NCI-H1105 (cell line): ENCODE measurements at regions not wholly inside any gene's neighbourhood (a gene's known extent, or its start where the extent isn't known, plus 50 kb on each side); places are given as distances from the start of the nearest gene placed in this dataset.
A peak's percentile ranks its signal among the peaks of the same experiment; 100 is the strongest.
"Not testable (repeated sequence)": the region's sequence is repeated elsewhere in the genome, so short reads cannot be mapped to it uniquely, and the experiment has no call there.

Source experiments
- DNase-seq: peaks from one replicate; lab custom pipeline; 2025; lab: John Stamatoyannopoulos, UW

DNA sequence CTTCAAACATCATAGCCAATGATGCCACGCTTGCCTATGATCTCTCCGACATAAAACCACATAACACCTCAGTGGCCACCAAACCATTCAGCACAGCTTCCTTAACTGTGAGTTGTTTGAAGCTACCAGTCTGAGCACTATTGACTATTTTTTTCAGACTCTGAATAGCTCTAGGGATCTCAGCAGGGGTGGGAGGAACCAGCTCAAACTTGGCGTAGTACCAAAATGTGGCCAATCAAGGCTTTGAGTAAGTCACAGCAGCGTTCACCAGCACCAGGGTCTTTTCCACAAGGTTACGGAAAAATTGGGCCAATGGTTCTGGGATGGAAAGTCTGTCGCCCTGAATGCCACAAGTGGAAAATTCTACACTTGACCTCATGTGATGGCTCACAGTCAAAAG lies 70.6 kb downstream of the SMPDL3A start:
- DNase-seq: no peak

DNA sequence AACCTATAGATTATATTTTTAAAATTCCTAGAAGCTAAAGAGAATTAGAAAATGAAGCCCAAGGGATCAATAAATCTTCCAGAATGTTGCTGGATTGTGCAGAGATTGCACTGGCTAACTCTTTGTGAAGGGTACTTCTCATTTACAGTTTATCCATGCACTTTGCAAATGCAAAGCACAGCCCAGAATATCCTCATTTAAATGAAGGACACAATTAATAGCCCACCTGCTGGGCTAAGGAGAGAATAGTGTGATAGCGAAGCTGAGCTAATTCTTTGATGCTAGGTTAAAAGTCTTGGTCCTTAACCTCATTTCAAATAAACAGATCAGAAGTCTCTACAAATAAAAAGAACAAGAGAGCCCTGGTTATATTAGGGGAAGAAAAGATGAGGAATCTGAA lies 72.5 kb downstream of the SMPDL3A start:
- DNase-seq: no peak

DNA sequence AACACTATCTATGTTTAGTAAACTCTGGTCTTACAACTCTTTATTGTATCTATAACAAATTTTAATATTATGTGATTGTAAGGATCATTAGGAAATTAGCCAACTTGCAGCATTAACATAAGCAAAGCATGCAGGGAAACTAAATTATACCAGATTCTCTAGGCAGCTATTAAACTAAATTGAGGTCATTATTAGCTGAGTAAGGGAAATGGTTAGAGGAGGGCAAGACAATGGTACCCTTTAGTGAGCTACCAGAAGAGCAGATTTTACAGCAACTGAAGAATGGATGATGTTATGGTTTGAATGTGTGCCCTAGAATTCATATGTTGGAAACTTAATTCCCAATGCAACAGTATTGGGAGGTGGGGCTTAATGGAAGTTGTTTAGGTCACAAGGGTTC lies 79.1 kb downstream of the SMPDL3A start:
- DNase-seq: no peak

DNA sequence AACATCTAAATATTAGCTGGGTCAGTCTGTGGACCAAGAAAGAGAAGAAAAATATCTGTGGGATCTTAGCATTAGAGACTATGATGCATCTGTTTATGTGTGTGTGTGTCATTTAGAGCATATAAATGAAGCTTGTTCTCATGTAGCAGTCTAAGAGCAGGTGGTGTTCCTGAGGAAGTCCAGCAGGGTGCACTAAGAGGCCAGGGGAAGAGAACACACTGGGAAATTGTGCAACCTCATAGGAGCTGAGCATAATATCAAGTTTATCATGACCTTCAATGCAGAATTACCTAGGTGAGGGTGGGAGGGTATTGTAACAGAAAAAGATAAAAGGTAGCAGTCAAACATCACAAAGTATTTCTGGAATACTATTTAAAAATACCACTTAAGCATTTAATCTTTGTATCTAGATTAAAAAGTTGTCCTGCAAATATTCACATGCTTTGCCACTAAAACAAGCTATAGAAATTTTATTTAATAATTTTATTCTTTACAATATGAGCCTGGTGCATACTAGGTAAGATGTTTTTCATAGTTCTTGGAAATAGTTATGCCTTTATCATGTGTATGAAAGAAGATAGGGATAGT lies 80.5 kb downstream of the SMPDL3A start:
- peak; percentile 71 for DNase-seq

DNA sequence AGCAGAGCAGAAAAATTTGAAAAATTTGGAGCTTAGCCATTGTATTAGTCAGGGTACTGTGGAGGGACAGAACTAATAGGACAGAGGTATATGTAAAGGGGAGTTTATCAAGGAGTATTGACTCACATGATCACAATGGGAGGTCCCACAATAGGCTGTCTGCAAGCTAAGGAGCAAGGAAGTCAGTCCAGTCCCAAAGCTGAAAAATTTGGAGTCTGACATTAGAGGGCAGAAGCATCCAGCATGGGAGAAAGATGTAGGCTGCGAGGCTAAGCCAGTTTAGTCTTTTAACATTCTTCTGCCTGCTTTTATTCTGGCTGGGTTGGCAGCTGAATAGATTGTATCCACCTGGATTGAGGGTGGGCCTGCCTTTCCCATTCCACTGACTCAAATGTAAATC lies 82.0 kb downstream of the SMPDL3A start:
- DNase-seq: no peak

DNA sequence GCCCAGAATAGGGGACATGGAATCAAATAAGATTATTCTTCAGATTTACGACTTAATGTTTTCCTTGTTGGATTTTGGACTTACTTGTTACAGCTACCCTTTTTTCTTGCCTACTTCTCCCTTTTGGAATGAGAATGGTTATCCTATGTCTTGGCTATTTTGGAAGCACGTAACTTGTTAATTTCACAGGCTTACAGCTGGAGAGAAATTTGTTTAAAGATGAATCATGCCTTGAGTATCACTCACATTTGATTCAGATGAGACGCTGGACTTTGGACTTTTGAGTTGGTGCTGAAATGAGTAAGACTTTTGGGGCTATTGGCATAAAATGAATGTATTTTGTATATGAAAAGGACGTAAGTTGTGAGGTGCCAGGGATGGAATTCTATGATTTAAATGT lies 83.3 kb downstream of the SMPDL3A start:
- no peak for DNase-seq

DNA sequence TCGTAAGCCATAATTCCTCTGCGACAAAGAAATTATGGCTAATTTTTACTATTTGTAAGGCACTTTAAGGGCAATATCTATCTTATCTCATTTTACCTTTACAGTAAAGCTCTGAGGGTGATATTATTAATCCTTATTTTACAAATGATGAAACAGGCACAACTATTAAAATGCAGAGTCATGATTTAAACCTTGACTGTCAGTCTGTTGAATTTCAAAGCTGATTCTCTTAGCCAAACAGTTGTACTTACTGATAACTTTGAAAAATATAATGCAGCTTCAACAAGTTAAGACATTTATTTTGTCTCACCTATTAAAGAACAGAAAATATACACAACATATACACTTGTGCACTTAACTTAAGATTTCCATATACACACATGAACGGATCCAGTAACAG lies 88.2 kb downstream of the SMPDL3A start:
- DNase-seq: no peak

DNA sequence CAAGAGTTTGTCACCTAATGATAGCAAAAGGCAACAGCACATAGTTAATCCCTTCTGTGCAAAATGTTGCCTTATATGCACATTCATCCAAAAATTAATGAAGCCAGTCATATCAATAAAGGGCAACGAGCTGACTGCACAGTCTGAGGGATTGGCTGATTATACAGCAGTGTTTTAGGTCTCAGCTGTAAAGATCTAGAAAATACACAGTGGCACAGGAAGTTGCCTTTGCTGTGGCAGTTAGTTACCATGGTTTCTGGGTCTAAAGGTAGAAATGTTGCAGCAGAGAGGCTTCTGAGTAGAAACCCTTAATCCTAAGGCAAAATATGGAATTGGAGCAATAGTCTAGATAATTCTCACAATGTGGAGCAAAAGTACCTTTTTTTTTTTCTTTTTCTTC lies 89.7 kb downstream of the SMPDL3A start:
- DNase-seq: no peak

DNA sequence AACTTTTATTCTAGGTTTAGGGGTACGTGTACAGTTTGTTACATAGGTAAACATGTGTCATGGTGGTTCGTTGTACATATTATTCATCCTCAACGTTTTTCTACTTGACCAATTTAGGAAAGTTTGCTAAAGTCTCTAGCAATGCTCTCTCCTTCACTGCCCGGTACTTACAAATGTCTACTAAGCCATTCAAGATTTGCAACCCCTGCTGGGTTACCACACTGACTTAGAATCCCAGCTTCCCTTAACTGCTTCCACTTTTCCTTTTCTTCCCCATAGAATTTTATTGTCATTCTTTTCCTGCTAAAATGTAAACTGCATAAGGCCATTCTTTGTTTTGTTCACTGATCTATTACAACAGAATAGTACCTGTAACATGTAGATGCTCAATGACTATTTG lies 97.4 kb downstream of the SMPDL3A start:
- no peak for DNase-seq

DNA sequence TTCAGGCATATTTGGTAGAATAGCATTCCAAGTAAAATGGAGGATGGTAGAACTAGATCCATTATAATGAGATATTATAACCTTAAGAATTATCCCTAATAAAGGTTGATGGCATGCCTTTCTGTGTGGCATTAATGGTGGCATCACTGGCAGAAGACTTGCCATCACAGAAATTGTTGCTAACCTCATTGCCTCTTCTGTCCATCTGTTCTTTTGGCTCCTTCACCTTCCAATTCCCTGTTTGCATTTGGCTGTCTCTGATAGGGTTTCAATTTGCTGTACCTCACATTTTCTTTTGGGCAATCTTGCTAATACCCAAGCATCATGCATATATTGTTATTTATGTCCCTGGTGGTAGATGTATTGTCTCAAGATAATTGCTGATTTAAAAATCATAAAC lies 98.9 kb downstream of the SMPDL3A start:
- DNase-seq: no peak

DNA sequence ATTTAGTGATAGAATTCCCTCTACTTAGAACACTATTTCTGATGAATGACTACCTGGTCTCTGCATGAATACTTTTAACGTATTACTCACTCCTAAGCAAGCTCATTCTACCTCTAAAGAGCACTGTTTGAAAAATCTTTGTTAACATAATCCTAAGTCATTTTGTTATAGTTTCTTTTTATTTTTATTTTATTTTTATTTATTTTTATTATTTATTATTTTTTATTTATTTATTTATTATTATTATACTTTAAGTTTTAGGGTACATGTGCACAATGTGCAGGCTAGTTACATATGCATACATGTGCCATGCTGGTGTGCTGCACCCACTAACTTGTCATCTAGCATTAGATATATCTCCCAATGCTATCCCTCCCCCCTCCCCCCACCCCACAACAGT lies 99.6 kb downstream of the SMPDL3A start:
- not testable (repeated sequence) for DNase-seq

DNA sequence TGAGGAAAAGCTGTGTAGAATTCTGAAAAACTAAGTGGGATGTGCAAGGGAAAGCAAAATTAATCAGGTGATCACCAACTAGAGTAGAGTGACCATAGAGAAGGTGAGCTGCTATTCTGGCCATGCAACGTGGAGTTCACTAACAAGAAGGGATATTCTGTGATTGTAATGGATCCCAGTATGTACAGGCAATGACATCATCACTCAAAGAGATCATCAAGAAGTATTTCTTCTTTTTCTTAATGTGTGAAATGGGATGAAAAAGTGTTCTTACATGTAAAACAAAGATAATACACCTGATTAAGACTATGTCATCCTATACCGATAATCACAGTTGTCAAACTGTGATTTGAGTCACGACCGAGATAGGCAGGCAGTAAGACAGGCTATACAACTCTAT lies 101.2 kb downstream of the SMPDL3A start:
- DNase-seq: no peak

DNA sequence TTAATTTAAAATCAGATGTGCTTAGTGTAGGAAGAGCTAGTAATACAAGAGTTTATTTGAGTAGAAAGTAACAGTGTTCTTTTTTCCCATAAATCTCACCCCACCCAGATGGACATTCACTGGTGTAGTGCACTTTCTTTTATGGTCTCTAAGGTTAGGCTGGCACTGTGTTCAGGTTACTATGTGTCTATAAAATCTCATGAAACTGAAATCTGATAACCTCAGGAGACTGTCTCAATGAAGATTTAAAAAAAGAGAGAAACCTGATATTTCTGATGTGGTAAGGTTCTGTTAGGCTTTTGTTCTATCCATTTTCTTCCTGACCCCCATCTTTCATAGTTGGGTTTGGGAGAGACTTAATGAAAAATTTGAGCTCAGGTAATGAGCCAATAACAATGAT lies 101.2 kb upstream of the CLVS2 start:
- DNase-seq: no peak

DNA sequence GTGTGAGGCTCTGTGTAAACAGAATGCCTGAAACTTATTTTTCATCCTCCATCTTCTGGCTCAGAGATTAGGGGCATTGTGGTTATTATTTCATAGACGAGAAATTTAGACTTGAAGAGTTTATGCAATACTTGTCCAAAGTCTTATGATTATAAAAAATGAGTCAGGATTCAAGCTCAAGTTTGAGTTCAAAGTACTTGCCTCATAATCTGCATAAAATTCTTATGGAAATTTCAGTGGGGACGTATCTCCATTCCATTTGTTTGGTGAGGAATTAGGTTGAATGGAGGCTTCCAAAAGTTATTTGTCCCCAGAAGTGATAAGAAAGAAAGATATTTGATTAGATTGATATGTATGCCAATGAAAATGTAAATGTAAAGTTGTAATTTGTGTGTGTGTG lies 93.7 kb upstream of the CLVS2 start:
- no peak for DNase-seq

DNA sequence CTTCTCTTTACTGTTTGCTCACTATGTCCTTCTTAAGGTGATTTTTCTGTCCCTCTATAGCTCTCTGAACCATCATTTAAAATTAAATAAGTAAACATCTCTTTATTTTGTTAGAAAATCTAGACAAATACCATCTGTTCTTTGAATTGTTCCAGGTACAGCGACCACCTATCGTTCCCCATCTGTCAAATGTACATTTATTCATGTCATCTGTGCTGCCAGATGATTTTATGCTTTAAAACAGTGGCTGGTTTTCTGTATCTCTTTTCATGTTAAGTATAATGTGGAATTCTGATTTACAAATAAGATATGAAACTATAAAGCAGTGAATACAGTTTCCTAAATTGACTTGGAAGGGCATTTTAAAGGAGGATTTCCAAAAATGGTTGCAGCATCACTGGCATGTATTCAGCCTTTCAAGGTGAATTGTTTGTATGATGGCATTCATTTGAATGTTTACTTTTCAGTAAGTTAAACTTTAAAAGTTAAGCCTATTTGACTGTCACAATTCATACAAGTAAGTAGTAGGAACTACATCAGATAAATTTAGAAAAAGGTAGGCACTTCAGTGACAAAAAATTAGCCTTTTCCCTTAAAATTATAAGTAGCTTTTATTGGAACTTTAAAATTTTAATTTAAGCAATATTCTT lies 92.6 kb upstream of the CLVS2 start:
- no peak for DNase-seq

DNA sequence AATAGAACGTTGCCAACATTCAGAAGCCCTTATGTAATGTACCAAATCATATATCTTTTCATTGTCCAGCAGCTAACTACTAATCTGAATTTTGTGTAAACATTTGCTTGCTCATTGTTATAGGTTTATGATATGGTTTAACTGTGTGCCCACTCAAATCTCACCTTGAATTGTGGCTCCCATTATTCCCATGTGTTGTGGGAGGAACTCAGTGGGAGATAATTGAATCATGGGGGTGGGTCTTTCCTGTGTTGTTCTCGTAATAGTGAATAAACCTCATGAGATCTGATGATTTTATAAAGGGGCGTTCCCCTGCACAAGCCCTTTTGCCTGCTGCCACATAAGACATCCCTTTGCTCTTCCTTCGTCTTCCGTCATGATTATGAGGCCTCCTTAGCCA lies 91.9 kb upstream of the CLVS2 start:
- DNase-seq: no peak

DNA sequence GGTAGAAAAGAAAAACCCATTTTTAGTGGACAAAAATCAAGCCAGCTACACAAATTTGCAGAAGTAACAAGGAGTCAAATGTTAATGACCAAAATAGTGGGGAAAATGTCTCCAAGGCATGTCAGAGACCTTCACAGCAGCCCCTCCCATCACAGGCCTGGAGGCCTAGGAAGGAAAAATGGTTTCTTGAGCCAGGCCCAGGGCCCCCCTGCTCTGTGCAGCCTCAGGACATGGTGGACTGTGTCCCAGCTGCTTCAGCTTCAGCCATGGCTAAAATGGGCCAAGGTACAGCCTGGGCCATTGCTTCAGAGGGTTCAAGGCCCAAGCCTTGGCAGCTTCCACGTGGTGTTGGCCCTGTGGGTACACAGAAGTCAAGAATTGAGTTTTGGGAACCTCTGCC lies 82.5 kb upstream of the CLVS2 start:
- no peak for DNase-seq

DNA sequence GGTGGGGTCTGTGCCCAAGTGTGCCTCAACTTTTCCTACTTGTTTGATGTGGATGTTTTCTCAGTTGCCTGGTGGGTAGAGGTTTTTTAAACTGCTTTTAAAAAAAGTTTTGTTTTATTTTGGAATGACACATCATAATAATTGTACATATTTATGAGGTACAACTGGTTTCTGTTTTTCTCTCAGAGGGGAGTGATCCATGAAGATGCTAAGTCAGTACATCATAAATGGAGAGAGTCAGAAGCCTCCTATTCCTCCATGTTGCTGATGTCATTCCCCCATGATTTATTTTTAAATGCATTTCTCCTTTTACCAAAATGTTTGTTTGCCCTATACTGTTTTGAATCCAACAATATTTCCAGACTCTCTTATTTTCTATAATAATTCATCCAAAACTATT lies 77.3 kb upstream of the CLVS2 start:
- DNase-seq: no peak

DNA sequence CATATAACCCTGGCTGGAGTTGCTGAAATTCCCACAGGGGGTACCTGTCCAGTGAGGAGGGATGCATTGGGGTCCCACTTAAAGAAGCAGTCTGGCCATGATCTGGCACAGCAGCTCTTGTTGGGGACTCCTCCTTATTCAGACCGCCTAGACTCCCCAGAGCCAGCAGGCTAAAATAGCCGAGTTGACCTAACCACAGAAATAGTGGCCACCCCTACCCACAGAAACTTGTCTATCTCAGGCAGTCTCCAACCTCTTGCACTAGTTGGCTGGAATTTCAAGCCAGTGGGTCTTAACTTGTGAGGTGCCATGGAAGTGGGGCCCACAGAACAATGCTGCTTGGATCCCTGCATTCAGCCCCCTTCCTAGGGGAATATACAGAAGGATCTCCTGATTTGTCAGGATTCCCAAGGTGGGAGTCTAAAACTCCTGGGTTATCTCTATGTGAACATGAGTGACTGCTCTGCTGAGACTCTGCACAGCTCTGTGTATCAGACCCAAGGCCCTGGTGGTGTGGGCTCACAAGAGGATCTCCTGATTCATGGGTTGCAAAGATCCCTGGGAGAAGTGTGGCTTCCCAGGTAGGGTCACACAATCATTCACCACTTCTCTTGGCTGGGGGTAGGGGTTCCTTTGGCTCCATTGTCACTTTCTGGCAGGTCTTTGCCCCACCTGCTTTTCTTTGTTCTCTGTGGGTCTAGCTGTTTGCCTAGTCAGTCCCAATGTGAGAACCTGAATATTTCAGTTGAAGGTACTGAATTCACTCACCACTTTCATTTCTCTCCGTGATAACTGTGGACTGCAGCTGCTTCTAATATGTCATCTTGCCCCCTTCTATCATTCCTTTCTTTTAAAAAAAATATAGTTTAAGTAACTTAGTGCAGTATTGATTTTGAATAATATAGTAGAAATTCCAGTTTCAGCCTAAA lies 65.5 kb upstream of the CLVS2 start:
- no peak for DNase-seq

DNA sequence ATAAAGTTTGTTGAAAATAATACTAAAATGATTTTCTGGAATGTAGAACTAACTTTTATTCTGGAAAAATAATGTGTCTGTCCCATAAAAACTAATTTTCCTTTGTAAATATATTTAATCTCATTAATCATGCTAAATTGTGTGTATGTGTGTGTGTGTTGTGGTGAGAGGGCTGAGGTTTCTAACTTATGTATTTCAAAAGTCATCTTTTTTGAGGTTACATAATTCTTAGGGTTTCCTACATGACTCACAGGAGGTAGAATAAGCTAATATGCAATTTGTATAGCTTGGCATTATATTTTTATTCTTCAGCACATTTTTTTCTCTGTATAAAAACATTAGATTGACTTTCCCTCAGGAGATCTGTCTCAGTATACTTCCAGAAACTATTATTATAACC lies 64.1 kb upstream of the CLVS2 start:
- DNase-seq: no peak

DNA sequence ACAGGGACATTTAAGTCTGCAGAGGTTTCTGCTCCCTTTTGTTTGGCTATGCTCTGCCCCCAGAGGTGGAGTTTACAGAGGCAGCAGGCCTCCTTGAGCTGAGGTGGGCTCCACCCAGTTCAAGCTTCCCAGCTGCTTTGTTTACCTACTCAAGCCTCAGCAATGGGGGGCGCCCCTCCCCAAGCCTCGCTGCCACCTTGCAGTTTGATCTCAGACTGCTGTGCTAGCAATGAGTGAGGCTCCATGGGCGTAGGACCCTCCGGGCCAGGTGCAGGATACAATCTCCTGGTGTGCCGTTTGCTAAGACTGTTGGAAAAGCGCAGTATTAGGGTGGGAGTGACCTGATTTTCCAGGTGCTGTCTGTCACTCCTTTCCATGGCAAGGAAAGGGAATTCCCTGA lies 51.1 kb upstream of the CLVS2 start:
- not testable (repeated sequence) for DNase-seq
